ENCODE measurements at regions not wholly inside any gene's neighbourhood (a gene's known extent, or its start where the extent isn't known, plus 50 kb on each side); places are given as distances from the start of the nearest gene placed in this dataset.
A peak's percentile ranks its signal among the peaks of the same experiment; 100 is the strongest.

- Mint-ChIP-seq H3K9me3 (no peaks in the 10 kb centered on the region), H3K4me3 (peak overlapping the region in 4 of 8 donors; percentile 9 to 29 (median 22)), H3K4me1 (peaks cover 9 to 13% (median 12%) of the 10 kb centered on the region in 3 donors), H3K27me3 (peaks cover 5 to 16% (median 10%) of the 10 kb centered on the region in 3 donors), H3K36me3 (no peaks in the 10 kb centered on the region), H3K27ac (peak overlapping the region in 5 of 6 donors; percentile 49 to 94 (median 70))
- ATAC-seq (ENCODE audit: low read depth in 2 of 2) (peak; percentile 97 to 98), DNase-seq (peak; percentile 60)
These were observed 120.9 kb downstream of the SINHCAF start for GRCh38 chr12:31205054-31205453.

- ATAC-seq (ENCODE audit: low read depth in 2 of 2) (no peak), DNase-seq (no peak)
- Mint-ChIP-seq H3K27me3 (peaks cover 5 to 16% (median 10%) of the 10 kb centered on the region in 3 donors), H3K4me3 (no peak overlapping the region), H3K4me1 (peaks cover 9 to 13% (median 12%) of the 10 kb centered on the region in 3 donors), H3K36me3 (no peaks in the 10 kb centered on the region), H3K9me3 (no peaks in the 10 kb centered on the region), H3K27ac (peak overlapping the region in 4 of 6 donors; percentile 13 to 73 (median 15))
These were observed 119.8 kb downstream of the SINHCAF start for GRCh38 chr12:31206038-31206670.

- Mint-ChIP-seq H3K27me3 (peaks cover 0 to 14% (median 9%) of the 10 kb centered on the region in 3 donors), H3K27ac (peak overlapping the region in 1 of 6 donors; percentile 73), H3K4me1 (peaks cover 9 to 13% (median 11%) of the 10 kb centered on the region in 3 donors), H3K4me3 (no peak overlapping the region), H3K9me3 (no peaks in the 10 kb centered on the region), H3K36me3 (no peaks in the 10 kb centered on the region)
- no peak for ATAC-seq (ENCODE audit: low read depth in 2 of 2)
- DNase-seq = no peak
These were observed 118.0 kb downstream of the SINHCAF start for GRCh38 chr12:31207799-31208465.

GRCh38 chr12:31210104-31210503 lies 115.8 kb downstream of the SINHCAF start:
- Mint-ChIP-seq H3K27ac (no peak overlapping the region), H3K4me3 (no peak overlapping the region), H3K4me1 (peaks cover 1 to 2% (median 2%) of the 10 kb centered on the region in 3 donors), H3K9me3 (no peaks in the 10 kb centered on the region), H3K36me3 (no peaks in the 10 kb centered on the region), H3K27me3 (peaks cover 0 to 8% (median under 1%) of the 10 kb centered on the region in 3 donors)
- DNase-seq (no peak), ATAC-seq (ENCODE audit: low read depth in 2 of 2) (no peak)

GRCh38 chr12:31210541-31210940 lies 115.4 kb downstream of the SINHCAF start:
- no peaks in the 10 kb centered on the region for H3K36me3 Mint-ChIP-seq
- peaks cover 0 to 12% (median 2%) of the 10 kb centered on the region in 3 donors for H3K27me3 Mint-ChIP-seq
- ATAC-seq (ENCODE audit: low read depth in 2 of 2) (no peak), DNase-seq (no peak)
- no peaks in the 10 kb centered on the region for H3K9me3 Mint-ChIP-seq
- peak overlapping the region in 1 of 6 donors; percentile 4 for H3K27ac Mint-ChIP-seq
- no peak overlapping the region for H3K4me3 Mint-ChIP-seq
- no peaks in the 10 kb centered on the region for H3K4me1 Mint-ChIP-seq

- Mint-ChIP-seq H3K27me3 (peaks cover 4 to 39% (median 37%) of the 10 kb centered on the region in 3 donors), H3K36me3 (no peaks in the 10 kb centered on the region), H3K4me1 (no peaks in the 10 kb centered on the region), H3K9me3 (peaks cover 0 to 1% (median 0%) of the 10 kb centered on the region in 7 donors), H3K27ac (no peak overlapping the region), H3K4me3 (no peak overlapping the region)
- DNase-seq (no peak), ATAC-seq (ENCODE audit: low read depth in 2 of 2) (no peak)
These were observed 111.1 kb downstream of the SINHCAF start for GRCh38 chr12:31214626-31215517.

- DNase-seq = no peak
- Mint-ChIP-seq H3K4me1 (no peaks in the 10 kb centered on the region), H3K36me3 (no peaks in the 10 kb centered on the region), H3K9me3 (peaks cover 0 to 1% (median 0%) of the 10 kb centered on the region in 7 donors), H3K27me3 (peaks cover 4 to 47% (median 45%) of the 10 kb centered on the region in 3 donors), H3K4me3 (peak overlapping the region in 1 of 8 donors; percentile 63), H3K27ac (no peak overlapping the region)
- no peak for ATAC-seq (ENCODE audit: low read depth in 2 of 2)
These were observed 110.3 kb downstream of the SINHCAF start for GRCh38 chr12:31215518-31216232.

- ATAC-seq (ENCODE audit: low read depth in 2 of 2) (no peak), DNase-seq (no peak)
These were observed 109.5 kb downstream of the SINHCAF start for GRCh38 chr12:31216479-31216878.

GRCh38 chr12:31217356-31218130 lies 108.4 kb downstream of the SINHCAF start:
- H3K4me1 Mint-ChIP-seq = peaks cover 0 to 4% (median 0%) of the 10 kb centered on the region in 3 donors
- no peak for DNase-seq
- H3K4me3 Mint-ChIP-seq = no peak overlapping the region
- no peaks in the 10 kb centered on the region for H3K36me3 Mint-ChIP-seq
- H3K27me3 Mint-ChIP-seq = peaks cover 8 to 59% (median 47%) of the 10 kb centered on the region in 3 donors
- H3K9me3 Mint-ChIP-seq = peaks cover 0 to 1% (median 0%) of the 10 kb centered on the region in 7 donors
- H3K27ac Mint-ChIP-seq = peak overlapping the region in 1 of 6 donors; percentile 32
- ATAC-seq (ENCODE audit: low read depth in 2 of 2) = no peak

More at GRCh38 chr12:31216479-31216878, 109.5 kb downstream of the SINHCAF start:
- Mint-ChIP-seq H3K27ac (no peak overlapping the region), H3K9me3 (peaks cover 0 to 1% (median 0%) of the 10 kb centered on the region in 7 donors), H3K4me3 (no peak overlapping the region), H3K36me3 (no peaks in the 10 kb centered on the region), H3K4me1 (no peaks in the 10 kb centered on the region), H3K27me3 (peaks cover 8 to 53% (median 47%) of the 10 kb centered on the region in 3 donors)

GRCh38 chr12:31218203-31219025 lies 107.5 kb downstream of the SINHCAF start:
- Mint-ChIP-seq H3K4me3 (no peak overlapping the region), H3K36me3 (no peaks in the 10 kb centered on the region), H3K4me1 (peaks cover 0 to 4% (median 0%) of the 10 kb centered on the region in 3 donors), H3K27ac (no peak overlapping the region), H3K9me3 (peaks cover 0 to 1% (median 0%) of the 10 kb centered on the region in 7 donors), H3K27me3 (peaks cover 8 to 61% (median 47%) of the 10 kb centered on the region in 3 donors)
- DNase-seq (no peak), ATAC-seq (ENCODE audit: low read depth in 2 of 2) (no peak)

- no peaks in the 10 kb centered on the region for H3K36me3 Mint-ChIP-seq
- no peak for ATAC-seq (ENCODE audit: low read depth in 2 of 2)
- H3K27ac Mint-ChIP-seq = peak overlapping the region in 3 of 6 donors; percentile 28 to 54 (median 38)
- no peak for DNase-seq
- peaks cover 0 to 1% (median 0%) of the 10 kb centered on the region in 7 donors for H3K9me3 Mint-ChIP-seq
- H3K27me3 Mint-ChIP-seq = peaks cover 8 to 61% (median 47%) of the 10 kb centered on the region in 3 donors
- no peak overlapping the region for H3K4me3 Mint-ChIP-seq
- H3K4me1 Mint-ChIP-seq = peaks cover 0 to 4% (median 0%) of the 10 kb centered on the region in 3 donors
These were observed 106.4 kb downstream of the SINHCAF start for GRCh38 chr12:31219521-31219920.
